Right lobe of liver (tissue), 4 donors: ENCODE measurements at regions not wholly inside any gene's neighbourhood (a gene's known extent, or its start where the extent isn't known, plus 50 kb on each side); places are given as distances from the start of the nearest gene placed in this dataset.

Experiments
- CTCF ChIP-seq, 4 donors: fragments of 200-600 bp in 3 of 4; fragments of 450-650 bp in 1 of 4; IDR thresholded peaks; one replicate each; pipeline versions ENCODE4 v1.5.1 to v1.8.0; 2016 to 2022; ENCODE audit warnings: antibody characterized with exemption in 4 of 4, mild to moderate bottlenecking in 2 of 4
- POLR2A ChIP-seq: fragments of 450-650 bp; IDR thresholded peaks from one replicate; pipeline ENCODE4 v1.6.1; 2017; ENCODE audit warnings: antibody characterized with exemption, mild to moderate bottlenecking
- donor health status: DM: no; HTN: no; CAD: no.
- donor health status: DM: no; HTN: no; CAD: no.
- donor health status: DM: no; HTN: yes; CAD: no.

- TF ChIP-seq CTCF (IDR thresholded peaks at IDR 0.05) (no peak), POLR2A (no peak)
Observed at GRCh38 chr1:30514945-30515344, 208.4 kb downstream of the MATN1 start.
